ENCODE measurements at regions not wholly inside any gene's neighbourhood (a gene's known extent, or its start where the extent isn't known, plus 50 kb on each side); places are given as distances from the start of the nearest gene placed in this dataset.

DNA sequence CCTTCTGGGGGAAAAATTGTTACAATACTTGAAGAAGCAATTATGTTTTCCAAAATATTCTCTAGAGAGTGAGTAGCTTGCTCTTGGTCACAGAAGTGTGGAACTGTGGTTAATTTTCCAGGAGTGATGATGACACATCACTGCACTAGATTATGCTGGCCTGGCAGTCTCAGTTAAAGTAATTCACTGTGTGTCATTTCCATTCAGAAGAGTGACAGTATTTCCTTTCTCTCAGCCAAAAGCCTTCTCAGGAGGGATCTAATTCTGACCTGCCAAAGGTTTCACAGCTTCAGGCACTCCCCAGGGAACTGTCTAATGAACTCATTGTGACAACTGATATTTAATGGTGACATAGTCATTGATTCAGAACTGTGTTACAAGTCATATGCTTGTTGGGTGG, 517.5 kb downstream of the TBC1D32 start:
- TF ChIP-seq, protein P1, sequence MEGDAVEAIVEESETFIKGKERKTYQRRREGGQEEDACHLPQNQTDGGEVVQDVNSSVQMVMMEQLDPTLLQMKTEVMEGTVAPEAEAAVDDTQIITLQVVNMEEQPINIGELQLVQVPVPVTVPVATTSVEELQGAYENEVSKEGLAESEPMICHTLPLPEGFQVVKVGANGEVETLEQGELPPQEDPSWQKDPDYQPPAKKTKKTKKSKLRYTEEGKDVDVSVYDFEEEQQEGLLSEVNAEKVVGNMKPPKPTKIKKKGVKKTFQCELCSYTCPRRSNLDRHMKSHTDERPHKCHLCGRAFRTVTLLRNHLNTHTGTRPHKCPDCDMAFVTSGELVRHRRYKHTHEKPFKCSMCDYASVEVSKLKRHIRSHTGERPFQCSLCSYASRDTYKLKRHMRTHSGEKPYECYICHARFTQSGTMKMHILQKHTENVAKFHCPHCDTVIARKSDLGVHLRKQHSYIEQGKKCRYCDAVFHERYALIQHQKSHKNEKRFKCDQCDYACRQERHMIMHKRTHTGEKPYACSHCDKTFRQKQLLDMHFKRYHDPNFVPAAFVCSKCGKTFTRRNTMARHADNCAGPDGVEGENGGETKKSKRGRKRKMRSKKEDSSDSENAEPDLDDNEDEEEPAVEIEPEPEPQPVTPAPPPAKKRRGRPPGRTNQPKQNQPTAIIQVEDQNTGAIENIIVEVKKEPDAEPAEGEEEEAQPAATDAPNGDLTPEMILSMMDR (conservative IDR thresholded peaks at IDR 0.05; ENCODE audit: low read depth, low read length), result no peak
- TF ChIP-seq EZH2 (IDR thresholded peaks at IDR 0.05; ENCODE audit: borderline replicate concordance, low read depth, low read length, poor library complexity, severe bottlenecking), result no peak
